ENCODE measurements at regions not wholly inside any gene's neighbourhood (a gene's known extent, or its start where the extent isn't known, plus 50 kb on each side); places are given as distances from the start of the nearest gene placed in this dataset.

DNA sequence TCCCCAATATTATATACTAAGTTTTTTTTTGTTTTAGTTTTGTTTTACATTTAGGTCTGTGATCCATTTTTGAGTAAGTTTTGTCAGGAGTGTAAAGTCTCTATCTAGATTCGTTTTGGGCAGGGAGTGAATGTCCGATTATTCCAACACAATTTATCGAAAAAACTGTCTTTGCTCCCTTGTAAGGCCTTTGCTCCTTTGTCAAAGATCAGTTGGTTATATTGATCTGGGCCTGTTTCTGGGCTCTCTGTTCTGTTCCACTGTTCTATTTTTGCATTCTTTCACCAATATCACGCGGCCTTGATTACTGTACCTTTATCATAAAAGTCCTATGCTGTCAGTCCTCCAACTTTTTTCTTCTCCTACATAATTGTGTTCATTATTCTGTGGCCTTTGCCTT, 276.5 kb upstream of the ZC3H15 start:
- TF ChIP-seq, protein P1, sequence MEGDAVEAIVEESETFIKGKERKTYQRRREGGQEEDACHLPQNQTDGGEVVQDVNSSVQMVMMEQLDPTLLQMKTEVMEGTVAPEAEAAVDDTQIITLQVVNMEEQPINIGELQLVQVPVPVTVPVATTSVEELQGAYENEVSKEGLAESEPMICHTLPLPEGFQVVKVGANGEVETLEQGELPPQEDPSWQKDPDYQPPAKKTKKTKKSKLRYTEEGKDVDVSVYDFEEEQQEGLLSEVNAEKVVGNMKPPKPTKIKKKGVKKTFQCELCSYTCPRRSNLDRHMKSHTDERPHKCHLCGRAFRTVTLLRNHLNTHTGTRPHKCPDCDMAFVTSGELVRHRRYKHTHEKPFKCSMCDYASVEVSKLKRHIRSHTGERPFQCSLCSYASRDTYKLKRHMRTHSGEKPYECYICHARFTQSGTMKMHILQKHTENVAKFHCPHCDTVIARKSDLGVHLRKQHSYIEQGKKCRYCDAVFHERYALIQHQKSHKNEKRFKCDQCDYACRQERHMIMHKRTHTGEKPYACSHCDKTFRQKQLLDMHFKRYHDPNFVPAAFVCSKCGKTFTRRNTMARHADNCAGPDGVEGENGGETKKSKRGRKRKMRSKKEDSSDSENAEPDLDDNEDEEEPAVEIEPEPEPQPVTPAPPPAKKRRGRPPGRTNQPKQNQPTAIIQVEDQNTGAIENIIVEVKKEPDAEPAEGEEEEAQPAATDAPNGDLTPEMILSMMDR (IDR thresholded peaks at IDR 0.05; ENCODE audit: low read length, missing control alignments), result no peak

DNA sequence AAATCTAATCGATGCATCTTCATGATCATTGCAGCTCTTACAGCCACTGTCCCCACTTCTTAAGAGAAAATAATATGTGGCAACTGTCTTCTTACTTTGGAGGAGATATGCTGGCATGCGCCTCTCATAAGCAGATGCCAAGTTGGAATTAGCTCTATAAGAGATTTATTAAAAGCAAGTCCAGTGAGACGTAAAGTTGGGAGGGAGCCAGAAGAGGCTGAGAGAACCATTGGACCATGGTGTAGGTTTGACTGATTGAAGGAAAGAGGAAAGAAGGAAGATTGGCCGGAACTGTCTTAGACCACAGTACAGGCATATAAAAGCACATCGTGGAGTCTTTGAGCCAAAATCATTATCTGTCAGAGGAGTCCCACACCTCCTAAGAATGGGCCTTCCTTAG, 265.7 kb upstream of the ZC3H15 start:
- DNase-seq (ENCODE audit: low read depth), result no peak
- TF ChIP-seq, protein P1 (IDR thresholded peaks at IDR 0.05; ENCODE audit: low read length, missing control alignments), result no peak
- H3K4me3 ChIP-seq (replicated peaks; ENCODE audit: low read depth, low read length), result no peak overlapping the region

More for the DNA sequence above, 276.5 kb upstream of the ZC3H15 start:
- DNase-seq (ENCODE audit: low read depth), result no peak
- no peak overlapping the region for H3K4me3 ChIP-seq (replicated peaks; ENCODE audit: low read depth, low read length)

DNA sequence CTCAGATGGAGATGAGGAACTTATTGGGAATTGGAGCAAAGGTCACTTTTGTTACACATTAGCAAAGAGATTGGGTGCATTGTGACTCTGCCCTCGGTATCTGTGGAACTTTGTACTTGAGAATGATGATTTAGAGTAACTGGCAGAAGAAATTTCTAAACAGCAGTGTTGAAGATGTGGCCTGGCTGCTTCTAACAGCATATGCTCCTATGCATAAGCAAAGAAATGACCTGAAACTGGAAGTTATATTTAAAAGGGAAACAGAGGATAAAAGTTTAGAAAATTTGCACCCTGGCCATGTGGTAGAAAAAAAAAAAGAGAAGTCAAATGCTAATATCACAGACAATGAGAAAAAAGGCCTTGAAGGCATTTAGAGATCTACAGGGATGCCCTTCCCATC, 256.8 kb upstream of the ZC3H15 start:
- no peak overlapping the region for H3K4me3 ChIP-seq (replicated peaks; ENCODE audit: low read depth, low read length)
- no peak for DNase-seq (ENCODE audit: low read depth)
- TF ChIP-seq, protein P1 (IDR thresholded peaks at IDR 0.05; ENCODE audit: low read length, missing control alignments), result no peak

DNA sequence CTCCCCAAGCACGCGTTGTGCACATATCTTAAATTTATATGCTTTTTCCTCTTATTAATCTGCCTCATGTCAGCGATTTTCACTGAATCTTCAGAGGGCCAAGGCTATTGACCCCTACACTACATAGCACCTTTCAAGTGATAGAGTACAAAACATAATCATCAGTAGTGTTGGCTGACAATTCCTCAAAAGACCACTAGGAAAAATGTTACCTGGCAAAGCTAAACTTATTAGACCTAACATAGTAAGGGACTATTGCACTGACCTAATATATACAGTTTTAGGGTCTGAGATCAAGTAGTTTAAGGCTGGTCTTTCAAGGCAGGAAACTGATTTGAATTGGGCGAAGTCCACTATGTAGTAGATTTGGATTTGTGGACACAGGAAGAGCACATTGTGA, 244.2 kb upstream of the ZC3H15 start:
- TF ChIP-seq, protein P1 (IDR thresholded peaks at IDR 0.05; ENCODE audit: low read length, missing control alignments), result no peak
- H3K4me3 ChIP-seq (replicated peaks; ENCODE audit: low read depth, low read length), result no peak overlapping the region
- no peak for DNase-seq (ENCODE audit: low read depth)

DNA sequence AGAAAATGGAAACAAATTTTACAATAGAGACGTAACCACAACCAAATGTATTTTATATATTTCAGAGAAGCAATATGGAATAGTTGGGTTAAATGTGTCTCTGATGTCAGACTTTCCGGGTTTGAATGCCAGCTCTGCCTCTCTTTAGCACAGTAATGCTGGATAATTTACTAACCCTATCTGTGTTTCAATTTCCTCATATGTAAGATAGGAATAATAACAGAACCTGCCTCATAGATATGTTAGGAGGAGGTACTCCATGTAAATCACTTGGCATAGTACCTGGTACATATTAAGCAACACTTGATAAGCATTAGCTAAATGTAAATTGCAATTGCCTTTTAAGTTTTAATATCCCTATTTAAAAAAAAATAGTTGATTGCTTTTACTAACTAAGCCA, 231.3 kb upstream of the ZC3H15 start:
- TF ChIP-seq, protein P1 (IDR thresholded peaks at IDR 0.05; ENCODE audit: low read length, missing control alignments), result no peak
- no peak overlapping the region for H3K4me3 ChIP-seq (replicated peaks; ENCODE audit: low read depth, low read length)
- no peak for DNase-seq (ENCODE audit: low read depth)

DNA sequence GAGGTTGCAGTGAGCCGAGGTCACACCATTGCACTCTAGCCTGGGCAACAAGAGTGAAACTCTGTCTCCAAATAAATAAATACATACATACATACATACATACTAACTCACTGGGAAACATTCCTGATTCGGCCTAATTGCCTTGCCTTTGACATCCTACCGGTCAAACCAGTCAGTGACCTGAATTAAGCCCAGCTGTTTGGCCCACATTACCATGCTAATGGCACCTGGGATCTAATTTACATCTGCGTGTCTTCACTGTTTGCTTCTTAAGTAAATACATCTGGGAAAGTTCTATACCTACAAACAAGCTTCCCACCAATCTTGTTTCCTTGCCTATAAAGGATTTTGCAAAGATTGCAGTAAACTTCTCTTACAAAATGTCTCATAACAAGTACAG, 230.2 kb upstream of the ZC3H15 start:
- DNase-seq (ENCODE audit: low read depth), result no peak
- TF ChIP-seq, protein P1 (IDR thresholded peaks at IDR 0.05; ENCODE audit: low read length, missing control alignments), result no peak
- no peak overlapping the region for H3K4me3 ChIP-seq (replicated peaks; ENCODE audit: low read depth, low read length)

DNA sequence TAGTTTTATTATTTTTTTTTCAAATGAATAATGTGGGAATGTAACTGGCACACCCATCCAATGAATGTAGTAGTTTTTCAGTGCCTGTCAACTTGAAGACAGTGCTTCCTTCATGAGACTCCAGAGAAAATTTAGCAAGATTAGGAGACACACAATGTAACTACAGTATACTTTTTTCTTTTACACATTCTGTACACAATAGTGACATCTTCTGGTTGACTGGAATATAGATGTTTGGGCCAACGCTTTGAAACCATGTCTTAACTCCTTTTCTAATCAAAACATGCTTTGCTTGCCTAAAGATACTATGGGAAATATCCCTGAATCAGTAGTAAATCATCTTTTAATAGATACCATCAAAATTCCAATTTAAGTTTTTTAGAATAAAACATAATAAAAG, 229.5 kb upstream of the ZC3H15 start:
- DNase-seq (ENCODE audit: low read depth), result peak; percentile 66
- no peak overlapping the region for H3K4me3 ChIP-seq (replicated peaks; ENCODE audit: low read depth, low read length)
- TF ChIP-seq, protein P1 (IDR thresholded peaks at IDR 0.05; ENCODE audit: low read length, missing control alignments), result peak; percentile 61
